GM21526 (cell line): ENCODE measurements at regions not wholly inside any gene's neighbourhood (a gene's known extent, or its start where the extent isn't known, plus 50 kb on each side); places are given as distances from the start of the nearest gene placed in this dataset.

Source experiments
- ATAC-seq: cut with Tn5 transposase; IDR thresholded peaks from one replicate; pipeline ENCODE4 v1.9.1; 2021; ENCODE audit warnings: moderate library complexity; ENCODE audit not compliant: unreplicated experiment, low FRiP score

DNA sequence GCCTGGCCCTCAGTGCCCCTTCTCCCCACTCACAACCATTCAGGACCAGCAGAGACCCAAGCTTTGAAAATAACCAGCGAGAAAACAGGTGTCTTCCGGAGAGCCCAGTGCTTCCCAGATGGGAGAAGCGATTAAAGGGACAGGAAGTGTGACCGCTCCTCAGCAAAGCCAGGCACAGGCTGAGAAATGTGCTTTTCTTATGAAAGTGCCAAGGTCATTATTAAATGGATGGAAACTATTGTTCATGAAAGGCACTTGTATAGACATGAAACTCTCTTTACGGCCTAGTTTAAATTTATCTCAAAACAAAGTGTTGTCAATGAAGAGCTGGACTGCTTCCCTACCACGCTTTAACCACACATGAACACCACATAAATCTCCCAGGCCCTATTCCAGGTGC, 210.4 kb downstream of the SPTSSA start:
- no peak for ATAC-seq

DNA sequence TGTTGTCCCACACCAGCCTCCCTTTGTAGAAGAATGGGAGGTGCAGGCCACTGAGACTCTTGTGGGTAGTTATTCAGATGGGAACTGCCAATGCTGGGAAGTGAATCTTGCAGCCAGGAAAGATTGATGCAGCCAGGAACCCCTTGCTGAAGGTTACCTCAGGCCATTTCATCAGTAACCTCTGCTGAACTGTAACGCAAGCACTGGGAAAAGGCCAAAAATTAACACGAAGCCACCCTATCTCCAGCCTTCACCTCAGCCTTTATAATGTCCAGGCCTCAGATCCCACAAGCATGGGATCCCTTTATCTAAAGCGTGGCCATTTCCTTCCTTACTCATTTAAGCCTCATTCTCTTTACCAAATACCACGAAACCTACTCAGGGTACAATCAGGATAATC, 211.1 kb downstream of the SPTSSA start:
- no peak for ATAC-seq

DNA sequence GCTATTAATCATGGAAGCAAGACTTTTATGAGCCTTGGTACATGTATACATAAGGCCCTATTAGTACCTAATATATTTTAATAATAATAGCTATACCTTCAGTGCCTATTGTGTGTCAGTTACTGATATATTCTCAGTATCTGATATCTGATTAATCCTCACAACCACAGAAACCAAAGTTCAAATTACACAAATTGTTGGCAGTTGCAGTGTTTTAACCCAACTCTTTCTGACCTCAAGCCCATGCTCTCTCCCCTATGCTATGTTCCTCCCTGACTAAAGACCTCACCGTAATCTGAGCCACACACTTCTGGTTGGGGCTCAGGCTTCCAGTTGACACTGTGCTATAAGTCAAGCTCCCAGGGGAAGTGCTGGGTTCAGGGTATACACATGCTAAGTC, 214.4 kb downstream of the SPTSSA start:
- no peak for ATAC-seq

DNA sequence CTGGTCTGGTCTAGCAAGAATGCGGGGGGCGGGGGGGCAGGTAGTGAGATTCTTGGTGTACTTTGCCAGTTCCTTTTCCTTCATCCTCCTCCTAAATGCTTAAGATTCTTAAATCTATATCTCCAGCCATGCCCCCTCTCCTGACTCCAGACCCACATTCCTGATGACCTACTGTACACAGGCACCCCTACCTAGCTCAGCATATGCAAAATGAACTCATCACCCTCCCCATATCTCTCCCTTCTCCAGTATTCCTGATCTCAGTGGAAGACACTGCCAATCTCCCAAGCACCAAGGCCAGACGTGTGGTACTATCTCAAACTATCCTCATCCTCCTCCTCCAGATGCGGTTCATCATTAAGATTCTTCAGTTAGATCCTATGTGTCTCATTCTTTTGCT, 215.8 kb downstream of the SPTSSA start:
- no peak for ATAC-seq

DNA sequence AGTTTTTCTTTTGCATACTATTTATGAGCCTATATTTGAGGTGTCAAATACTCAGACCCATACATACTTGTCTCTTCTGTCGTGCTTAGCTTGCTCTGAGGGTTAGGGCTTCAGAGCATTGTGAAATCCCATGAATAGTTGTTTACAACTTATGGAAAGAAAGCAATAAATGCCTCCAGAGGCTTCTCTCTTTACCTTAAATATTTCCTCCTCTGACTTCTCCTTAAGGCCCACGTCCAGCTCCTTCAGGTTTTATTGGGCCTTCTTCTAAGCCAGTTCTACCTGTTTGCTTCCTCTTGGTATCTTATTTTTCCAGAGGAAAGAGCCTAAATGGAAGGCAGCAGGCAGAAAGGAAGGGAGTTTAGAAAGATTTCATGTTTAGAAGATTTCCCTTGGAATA, 218.6 kb downstream of the SPTSSA start:
- ATAC-seq = no peak

DNA sequence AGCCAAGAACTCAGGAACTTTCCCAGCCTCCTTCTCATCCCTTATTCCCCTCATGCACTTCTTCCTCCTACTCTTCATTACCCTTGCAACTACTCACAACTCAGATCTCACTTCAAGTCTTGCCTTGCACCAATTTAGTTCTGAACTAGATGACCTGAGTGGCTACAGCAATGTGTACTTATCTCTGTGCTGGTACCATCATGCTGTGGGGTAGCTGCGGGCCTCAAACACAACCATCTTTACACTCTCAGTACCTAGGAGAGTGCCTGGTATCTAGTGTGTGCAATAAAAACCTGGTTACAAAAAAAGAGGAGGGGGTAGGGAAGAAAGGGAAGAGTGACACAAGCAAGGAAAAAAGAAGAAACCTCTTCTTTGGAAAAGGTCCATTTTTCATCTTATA, 219.0 kb downstream of the SPTSSA start:
- ATAC-seq = no peak

DNA sequence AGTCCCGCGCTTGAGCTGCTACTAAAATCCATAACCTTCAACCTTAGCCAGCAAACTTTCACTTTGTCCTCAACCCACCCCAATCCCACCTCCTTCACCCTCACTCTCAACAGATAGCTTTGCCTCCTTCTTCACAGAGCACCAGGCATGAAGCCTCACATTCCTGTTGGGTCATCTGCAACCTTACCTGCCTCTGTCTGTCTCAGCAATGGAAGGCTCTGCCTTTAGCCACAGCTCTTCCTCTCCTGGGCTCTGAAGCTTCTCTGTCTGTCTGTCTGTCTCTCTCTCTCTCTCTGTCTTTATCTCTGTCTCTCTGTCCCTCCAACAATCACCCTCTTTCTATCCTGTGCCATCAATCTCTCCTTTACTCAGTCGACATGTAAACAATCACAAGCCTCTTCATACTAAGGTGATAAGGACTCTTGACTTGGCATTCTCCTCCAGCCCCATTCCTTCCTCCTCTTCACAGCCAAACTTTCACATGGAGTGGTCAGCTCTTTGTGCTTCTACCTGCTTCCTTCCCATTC, 220.8 kb downstream of the SPTSSA start:
- no peak for ATAC-seq

DNA sequence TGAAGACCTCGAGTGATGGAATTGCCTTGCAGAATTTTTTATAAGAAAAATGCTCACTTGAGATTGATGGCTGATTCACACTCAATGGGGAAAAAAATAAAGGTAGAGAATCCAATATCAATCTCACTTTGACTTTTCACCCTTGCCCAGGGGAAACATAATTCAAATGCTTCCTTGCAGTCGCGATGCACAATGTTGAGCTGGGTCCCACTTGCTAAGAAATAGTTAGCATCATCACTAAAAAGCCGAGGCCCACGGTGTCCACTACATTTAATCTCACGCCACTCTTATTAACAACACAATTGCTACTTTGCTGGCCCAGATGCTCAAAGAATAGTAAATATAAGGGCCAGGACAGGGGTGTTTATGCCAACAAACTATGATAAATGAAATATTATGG, 223.4 kb downstream of the SPTSSA start:
- no peak for ATAC-seq

DNA sequence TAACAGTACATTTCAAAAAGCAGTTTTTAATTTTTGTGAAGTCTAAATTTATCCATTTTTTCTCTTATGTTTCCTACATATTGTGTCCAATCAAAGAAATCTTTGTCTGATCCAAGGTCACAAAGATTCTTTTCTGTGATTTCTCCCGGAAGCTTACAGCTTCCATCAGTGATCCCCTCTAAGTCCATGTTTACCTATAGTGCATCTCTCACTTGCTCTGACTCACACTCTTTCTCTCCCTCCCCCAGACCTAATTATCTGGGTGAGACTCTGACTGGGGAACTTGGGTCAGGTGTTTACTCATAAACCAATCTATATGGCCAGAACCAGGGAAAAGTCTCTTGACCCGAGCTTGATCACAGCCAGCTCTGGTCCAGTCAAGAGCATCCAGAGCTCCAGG, 224.4 kb downstream of the SPTSSA start:
- ATAC-seq = no peak

DNA sequence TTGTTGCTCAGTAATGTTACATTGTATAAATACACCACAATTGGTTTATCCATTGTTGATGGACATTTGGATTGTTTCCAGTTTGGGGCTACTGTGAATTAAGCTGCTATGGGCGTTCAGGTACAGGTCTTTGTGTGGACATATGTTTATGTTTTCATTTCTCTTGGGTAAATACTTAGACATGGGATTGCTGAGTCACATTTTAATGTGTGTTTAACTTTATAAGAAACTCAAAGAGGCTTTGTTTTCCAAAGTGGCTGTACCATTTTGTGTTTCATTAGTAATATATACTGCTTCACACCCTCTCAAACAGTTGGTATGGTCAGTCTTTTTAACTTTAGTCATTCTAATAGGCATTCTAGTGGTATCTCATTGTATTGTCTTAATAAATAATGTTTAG, 225.0 kb downstream of the SPTSSA start:
- no peak for ATAC-seq

DNA sequence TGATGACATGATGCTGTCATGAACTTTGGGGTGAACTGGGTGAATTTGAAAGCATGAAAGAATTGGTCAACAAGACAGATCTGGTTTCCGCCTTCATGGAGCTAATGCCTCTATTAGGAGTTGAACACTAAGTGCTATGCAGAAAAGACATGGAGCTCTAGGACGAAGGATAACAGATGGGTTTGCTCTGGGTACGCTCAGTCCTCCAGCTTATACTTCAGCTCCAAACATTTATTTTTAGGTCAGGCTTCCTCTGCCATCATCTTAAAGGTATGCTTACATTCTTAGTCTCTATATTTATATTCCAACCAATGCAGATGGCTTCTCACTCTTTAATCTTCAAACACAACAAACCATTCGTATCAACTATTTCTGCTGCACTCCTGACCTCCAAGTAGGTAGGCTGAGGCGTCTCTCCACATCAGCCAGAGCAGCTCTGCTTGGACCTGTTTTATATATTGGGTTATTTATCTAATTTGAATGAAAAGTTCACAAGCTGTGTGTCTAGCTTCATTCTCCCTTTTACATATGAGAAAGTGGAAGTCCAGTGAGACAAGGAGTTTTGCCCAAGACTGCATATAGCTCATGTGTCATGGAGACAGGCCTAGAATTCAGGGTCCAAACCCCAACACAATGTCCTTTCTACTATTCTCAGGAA, 226.3 kb downstream of the SPTSSA start:
- no peak for ATAC-seq

DNA sequence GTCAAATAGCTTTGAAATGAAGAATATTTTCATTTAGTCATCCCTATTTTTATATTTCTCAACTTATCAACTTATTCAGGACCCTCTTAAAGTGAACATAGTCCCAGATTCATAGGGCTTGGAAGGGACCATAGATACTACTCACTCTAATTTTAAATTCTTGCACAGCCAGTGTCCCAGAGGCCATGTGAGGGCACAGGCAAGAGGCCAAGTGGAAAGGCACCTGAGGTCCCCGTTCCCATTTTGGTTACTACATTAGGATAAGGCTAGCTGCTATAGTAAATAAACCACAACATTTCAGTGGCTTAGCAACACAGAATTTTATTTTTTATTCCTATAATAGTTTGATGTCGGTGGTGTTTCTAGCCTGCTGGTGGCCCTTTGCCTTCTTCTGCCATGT, 227.8 kb downstream of the SPTSSA start:
- ATAC-seq = no peak

DNA sequence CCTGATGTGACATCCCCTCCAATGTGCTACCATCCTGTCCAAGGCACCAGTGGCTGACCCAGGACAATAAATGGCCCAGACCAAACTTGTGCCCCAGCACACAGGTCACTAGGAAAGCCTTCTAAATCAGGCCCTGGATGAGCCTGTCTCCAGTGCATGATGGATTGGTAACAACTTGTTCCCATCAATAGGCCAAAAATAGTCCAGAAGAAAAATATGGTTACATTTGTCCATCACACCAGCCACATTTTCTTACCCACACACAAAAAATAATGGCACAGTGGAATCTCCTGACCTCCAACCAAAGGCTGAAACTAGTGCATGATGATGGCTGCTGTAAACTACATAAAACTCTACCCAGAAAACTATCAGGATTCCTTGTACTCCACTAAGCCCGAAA, 228.4 kb downstream of the SPTSSA start:
- ATAC-seq = no peak

DNA sequence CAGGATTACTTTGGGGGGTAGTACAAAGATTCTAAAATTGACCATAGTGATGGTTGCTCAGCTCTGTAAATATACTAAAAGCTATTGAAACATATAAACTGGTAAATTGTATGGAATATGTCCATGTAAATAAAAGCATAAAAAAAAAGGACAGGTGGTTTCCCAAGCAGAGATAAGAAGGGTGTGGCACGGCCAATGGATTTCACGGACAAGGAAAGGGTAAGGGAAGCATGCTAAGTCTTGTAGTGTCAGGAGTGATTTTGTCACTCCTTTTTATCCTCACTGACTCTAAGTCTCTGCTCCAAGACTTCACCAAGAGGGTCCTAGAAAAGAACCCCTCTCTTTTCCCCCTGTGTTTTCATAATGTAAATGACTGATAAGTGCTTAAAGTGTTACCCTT, 229.2 kb downstream of the SPTSSA start:
- ATAC-seq = no peak

DNA sequence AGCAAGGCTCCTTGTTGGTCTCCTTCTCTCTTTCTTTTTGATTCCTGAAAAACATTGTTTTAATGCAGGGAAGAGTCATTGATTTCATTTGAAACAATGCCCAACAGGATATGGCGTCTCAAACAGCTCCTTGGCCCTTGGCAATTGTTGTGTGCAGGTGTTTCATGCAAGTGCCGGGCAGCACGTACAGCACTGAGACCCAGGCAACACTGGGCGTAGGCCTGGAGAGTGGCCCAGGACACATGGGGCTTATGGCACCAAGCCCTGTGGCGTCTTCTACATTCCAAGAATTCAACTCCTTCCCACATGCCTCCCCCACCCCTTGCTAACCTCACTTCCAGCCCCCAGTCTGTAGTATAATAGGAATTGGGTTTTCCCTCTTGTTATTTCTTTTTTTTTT, 230.4 kb downstream of the SPTSSA start:
- ATAC-seq = no peak

DNA sequence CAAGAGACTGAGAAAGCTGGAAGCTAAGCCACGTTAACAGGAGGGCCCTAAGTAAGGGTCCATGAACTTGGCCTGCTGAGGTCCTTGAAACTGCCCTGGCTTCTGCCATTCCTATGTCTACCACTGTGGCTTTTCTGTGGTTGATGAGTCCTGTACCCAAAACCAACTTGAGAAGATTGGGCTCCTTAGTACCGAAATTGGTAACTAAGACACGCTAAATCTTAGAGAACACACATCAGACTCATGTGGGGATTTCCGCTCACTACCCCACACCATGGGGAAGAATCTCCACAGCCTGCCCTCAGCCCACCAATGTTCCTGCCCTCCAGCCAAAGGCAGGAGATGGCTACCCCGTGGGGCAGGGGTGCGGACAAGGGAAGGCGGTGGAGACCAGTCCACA, 232.9 kb downstream of the SPTSSA start:
- ATAC-seq = no peak

DNA sequence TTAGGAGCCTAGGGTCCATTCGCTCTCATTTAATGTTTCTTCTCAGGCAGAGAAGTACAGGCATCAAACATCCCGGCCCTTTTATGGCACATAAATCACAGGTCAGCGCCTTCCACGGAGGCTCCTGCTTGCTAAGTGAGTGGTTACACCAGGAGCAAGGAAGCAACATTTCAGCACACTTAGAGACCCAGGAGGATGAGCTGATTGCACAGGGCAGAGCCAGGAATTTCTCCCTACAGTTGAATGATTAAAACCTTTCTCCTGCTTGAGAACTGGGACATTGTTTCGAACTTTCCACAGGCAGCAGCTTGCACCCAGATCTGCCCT, 233.4 kb downstream of the SPTSSA start:
- no peak for ATAC-seq

DNA sequence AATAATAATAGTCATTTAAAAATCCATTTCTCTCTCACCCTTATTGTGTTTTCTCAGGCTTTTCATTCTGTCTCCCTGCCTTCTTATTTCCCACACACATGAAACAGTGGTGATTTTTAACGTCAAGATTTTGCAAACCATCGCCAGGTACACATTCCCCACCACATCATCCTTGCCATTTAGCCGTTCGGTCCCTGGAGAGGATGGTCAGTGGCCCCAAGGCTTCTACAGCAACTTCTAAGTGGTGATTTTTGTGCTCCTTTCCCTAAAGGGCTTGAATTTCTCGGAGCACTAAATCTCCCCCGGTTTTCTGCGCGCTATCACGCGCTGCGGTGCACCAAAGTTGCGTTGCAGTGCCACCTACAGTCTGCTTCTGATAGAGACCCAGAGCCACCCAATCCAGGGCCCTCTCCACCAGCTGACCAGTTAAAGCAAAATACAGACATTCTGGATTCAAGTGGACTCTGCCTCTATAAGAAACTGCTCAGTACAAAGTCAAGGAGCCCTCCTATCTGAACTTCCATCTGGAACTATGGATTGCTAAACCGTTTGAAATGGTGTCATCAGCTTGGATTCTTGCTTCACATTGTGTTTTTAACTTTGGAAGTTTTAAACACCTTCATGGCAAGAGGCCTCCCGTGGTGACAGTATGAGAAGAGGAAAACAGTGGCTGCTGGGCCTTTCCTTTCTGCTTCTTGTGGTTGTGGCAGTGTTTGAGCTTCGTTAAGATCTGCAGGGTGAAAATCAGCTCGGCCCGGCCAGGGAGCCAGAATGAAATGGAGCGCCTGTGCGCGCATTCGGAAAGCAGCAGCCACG, 234.0 kb downstream of the SPTSSA start:
- peak; percentile 85 for ATAC-seq

DNA sequence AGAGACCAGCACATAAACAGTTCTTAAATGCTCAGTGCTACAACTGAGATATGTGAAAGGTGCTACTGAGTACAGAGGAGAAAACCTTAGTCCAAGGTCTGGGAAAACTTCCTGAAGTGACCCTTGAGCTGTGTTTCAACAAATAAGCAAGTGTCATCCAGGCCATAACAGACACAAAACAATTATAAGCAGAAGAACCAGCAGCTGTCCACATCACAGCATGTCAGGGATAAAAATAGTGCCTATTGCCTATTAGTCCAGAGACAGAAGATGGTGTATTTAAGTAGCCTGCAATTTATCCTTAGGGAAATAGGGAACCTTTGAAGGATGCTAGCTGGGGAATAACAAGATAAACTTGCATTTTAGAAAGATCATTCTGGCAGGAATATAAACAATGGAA, 237.8 kb downstream of the SPTSSA start:
- no peak for ATAC-seq

DNA sequence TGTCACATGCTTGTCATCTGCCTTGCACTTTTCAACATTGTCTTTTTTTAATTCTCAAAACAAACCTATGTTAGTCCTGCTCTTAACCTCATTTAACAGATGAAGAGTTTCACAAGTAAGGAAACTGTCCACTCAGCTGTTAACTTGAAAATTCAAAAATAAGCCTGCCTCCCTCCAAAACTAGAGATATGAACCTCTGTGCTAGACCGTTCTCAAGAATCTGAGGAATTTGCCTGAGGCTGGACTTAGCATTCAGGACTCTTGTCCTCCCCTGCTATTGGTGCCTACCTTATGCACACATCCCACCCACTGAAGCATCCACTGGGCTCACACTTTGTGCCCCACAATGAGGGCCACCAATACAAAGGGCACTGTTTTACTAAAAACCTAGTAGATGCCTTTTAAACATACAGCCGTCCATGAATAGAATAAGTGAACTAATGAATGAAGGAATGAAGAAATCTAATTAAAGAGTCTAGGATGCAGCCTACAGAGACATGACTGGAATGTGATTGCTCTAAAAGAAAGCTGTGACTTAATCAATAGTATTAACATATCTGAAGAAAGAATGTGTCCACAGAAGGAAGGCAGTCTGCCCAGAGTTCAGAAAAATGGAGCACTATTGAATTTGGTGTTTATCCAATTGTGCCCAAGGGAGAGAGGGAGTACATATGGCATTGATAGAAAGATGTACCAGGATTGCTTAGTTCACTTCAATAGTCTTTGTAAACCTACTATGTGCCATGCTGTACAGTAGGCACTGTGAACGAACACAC, 238.5 kb downstream of the SPTSSA start:
- no peak for ATAC-seq

DNA sequence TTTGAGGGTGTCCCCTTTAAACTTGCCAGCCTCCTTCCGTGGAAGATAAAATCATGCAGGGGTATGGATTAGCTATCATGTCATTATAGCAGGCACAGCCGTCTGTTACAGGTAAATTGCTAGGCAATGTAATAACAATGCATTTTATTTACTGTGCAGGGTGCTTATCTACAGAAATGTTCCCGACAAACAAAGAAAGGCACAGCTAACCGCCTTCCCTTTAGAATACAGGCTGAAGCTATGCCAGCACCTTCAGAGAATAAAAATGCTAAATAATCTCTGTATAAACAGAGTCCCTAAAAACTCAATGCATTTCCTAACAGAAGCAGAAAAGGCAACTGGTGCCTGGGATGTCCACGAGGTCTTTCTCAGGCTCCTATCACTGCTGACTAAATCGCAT, 239.2 kb downstream of the SPTSSA start:
- ATAC-seq = no peak

DNA sequence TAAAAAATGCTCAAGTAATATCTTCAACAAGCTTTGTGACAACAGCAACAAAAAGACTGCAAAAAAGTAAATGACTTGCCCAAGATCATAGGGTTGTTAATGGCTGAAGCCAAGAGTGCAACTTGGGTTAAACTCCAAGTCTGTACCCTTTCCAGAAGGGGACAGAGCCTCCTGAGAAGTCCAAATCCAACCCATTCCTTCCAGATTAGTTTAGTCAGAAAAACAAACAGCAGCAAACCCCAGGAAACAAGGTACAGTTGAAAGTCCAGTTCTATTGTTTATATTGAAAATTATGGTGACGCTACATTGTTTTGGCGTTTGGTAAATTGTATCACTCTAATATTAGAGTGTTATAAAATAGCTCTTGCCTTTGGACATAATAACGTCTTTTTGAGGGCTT, 239.9 kb downstream of the SPTSSA start:
- ATAC-seq = no peak
